Activated CD4-positive, alpha-beta T cell treated with anti-CD3 and anti-CD28 coated beads, Interleukin-2, amount 10 ng/mL, durations not matched to agents 7 days and 5 days (primary cell): ENCODE measurements at regions not wholly inside any gene's neighbourhood (a gene's known extent, or its start where the extent isn't known, plus 50 kb on each side); places are given as distances from the start of the nearest gene placed in this dataset.

ENCODE experiments used
- CTCF ChIA-PET: fragments of 350-600 bp; sonication (Branson Sonifier 250); formaldehyde crosslinking; loops from one replicate; lab custom pipeline; 2021; ENCODE audit warnings: antibody characterized with exemption; lab: Charles Lee
- POLR2A ChIA-PET: fragments of 350-600 bp; sonication (Branson Sonifier 250); formaldehyde crosslinking; loops from one replicate; lab custom pipeline; 2021; ENCODE audit warnings: antibody characterized with exemption; lab: Charles Lee
- DNase-seq: peaks from one replicate; pipeline ENCODE4 v3.0.0-alpha.2; 2020
- H3K27ac Mint-ChIP-seq: one replicate; pipeline ENCODE4 v1.8.0; 2021; ENCODE audit warnings: mild to moderate bottlenecking, moderate library complexity, mixed read lengths
- H3K27me3 Mint-ChIP-seq: one replicate; pipeline ENCODE4 v1.8.0; 2021; ENCODE audit warnings: mixed read lengths
- H3K36me3 Mint-ChIP-seq: one replicate; pipeline ENCODE4 v1.8.0; 2021; ENCODE audit warnings: low read depth, mixed read lengths
- H3K4me1 Mint-ChIP-seq: one replicate; pipeline ENCODE4 v1.8.0; 2021; ENCODE audit warnings: mixed read lengths
- H3K4me3 Mint-ChIP-seq: one replicate; pipeline ENCODE4 v1.8.0; 2021; ENCODE audit warnings: mild to moderate bottlenecking, moderate library complexity, mixed read lengths
- H3K9me3 Mint-ChIP-seq: one replicate; pipeline ENCODE4 v1.8.0; 2021; ENCODE audit warnings: mixed read lengths

- H3K4me1 Mint-ChIP-seq, result no peaks in the 10 kb centered on the region
- H3K36me3 Mint-ChIP-seq, result no peaks in the 10 kb centered on the region
- no peak overlapping the region for H3K4me3 Mint-ChIP-seq
- CTCF ChIA-PET, result no interaction called here
- H3K27ac Mint-ChIP-seq, result no peak overlapping the region
- no peaks in the 10 kb centered on the region for H3K9me3 Mint-ChIP-seq
- peaks cover 7% of the 10 kb centered on the region for H3K27me3 Mint-ChIP-seq
- DNase-seq, result no peak
- POLR2A ChIA-PET, result no interaction called here
Observed at GRCh38 chr9:87292449-87293191, 205.0 kb upstream of the DAPK1 start.

GRCh38 chr9:87294126-87294525, 203.5 kb upstream of the DAPK1 start:
- no peaks in the 10 kb centered on the region for H3K9me3 Mint-ChIP-seq

GRCh38 chr9:87300915-87301314, 196.8 kb upstream of the DAPK1 start:
- ChIA-PET CTCF (no interaction called here), POLR2A (no interaction called here)
- H3K4me3 Mint-ChIP-seq, result no peak overlapping the region
- no peak overlapping the region for H3K27ac Mint-ChIP-seq
- H3K9me3 Mint-ChIP-seq, result no peaks in the 10 kb centered on the region
- H3K36me3 Mint-ChIP-seq, result no peaks in the 10 kb centered on the region
- H3K27me3 Mint-ChIP-seq, result peaks cover 27% of the 10 kb centered on the region
- H3K4me1 Mint-ChIP-seq, result no peaks in the 10 kb centered on the region
- DNase-seq, result no peak

More at GRCh38 chr9:87294126-87294525, 203.5 kb upstream of the DAPK1 start:
- Mint-ChIP-seq H3K27ac (no peak overlapping the region), H3K4me3 (no peak overlapping the region), H3K27me3 (peaks cover 4% of the 10 kb centered on the region), H3K4me1 (no peaks in the 10 kb centered on the region), H3K36me3 (no peaks in the 10 kb centered on the region)
- CTCF ChIA-PET, result no interaction called here
- POLR2A ChIA-PET, result no interaction called here
- DNase-seq, result no peak

DNA sequence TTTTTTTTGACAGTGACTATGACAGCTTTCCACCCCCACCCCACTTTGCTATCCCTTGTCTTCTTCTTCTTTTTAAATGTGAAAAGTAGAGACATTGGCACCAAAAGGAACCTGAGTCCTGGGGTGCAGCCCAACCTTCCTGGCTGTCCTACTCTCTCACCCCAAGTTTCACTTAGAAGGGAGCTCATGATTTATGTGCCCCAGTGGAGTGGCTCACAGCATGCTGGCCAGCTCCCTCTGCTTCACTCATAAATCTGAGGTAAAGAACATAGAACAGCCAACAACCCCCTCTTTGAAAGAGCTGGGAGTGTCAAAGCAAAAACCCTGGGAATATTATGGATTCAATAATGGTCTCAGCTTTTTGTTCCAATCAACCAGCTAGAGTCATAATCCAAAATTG, 196.3 kb upstream of the DAPK1 start:
- ChIA-PET POLR2A (no interaction called here), CTCF (no interaction called here)
- no peaks in the 10 kb centered on the region for H3K9me3 Mint-ChIP-seq
- no peak overlapping the region for H3K27ac Mint-ChIP-seq
- H3K4me3 Mint-ChIP-seq, result no peak overlapping the region
- H3K27me3 Mint-ChIP-seq, result peaks cover 27% of the 10 kb centered on the region
- no peaks in the 10 kb centered on the region for H3K36me3 Mint-ChIP-seq
- DNase-seq, result no peak
- no peaks in the 10 kb centered on the region for H3K4me1 Mint-ChIP-seq

DNA sequence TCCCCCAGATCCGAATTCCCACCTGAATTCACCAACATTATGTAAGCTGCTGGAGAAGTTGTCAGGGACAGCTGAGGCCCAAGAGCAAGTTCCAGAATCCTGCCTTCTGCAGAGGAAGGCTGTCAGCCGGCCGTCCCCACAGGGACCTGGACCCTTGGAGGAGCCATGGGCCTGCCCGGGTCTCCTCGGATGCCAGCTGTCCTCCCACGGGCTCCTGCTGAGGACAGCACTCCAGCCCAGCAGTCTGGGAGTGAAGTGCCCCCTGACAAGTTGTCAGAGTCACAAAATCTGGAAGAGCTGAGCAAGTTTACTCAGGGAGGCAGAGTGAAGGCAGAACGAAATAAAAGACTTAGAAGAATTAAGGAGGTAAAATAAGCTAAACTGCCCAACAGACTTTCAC, 192.5 kb upstream of the DAPK1 start:
- CTCF ChIA-PET, result no interaction called here
- Mint-ChIP-seq H3K4me3 (no peak overlapping the region), H3K4me1 (peaks cover 3% of the 10 kb centered on the region), H3K27me3 (peaks cover 22% of the 10 kb centered on the region), H3K36me3 (no peaks in the 10 kb centered on the region), H3K9me3 (no peaks in the 10 kb centered on the region), H3K27ac (no peak overlapping the region)
- POLR2A ChIA-PET, result no interaction called here
- no peak for DNase-seq

DNA sequence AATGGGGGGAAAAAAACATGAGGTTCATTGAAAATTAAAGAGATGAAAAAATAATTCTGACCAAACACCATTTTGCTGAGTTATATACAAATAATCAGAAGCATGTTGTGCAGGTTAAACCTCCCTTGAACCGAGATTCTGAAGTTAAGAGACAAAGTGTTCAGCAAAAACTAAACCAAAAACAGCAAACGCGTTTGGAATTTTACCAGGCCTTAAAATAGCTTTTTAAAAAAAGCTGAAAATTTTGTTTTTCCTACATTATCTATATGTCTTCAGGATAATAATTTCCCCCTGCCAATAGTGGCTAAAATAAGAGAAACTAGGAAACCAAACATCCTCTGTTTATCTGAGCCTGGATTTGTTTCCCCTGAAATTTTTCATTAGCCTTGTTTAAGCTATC, 191.7 kb upstream of the DAPK1 start:
- peaks cover 7% of the 10 kb centered on the region for H3K4me1 Mint-ChIP-seq
- CTCF ChIA-PET, result no interaction called here
- no peaks in the 10 kb centered on the region for H3K36me3 Mint-ChIP-seq

GRCh38 chr9:87307848-87308247, 189.8 kb upstream of the DAPK1 start:
- Mint-ChIP-seq H3K27me3 (peaks cover 20% of the 10 kb centered on the region), H3K27ac (no peak overlapping the region), H3K36me3 (no peaks in the 10 kb centered on the region), H3K4me3 (no peak overlapping the region), H3K4me1 (peaks cover 12% of the 10 kb centered on the region), H3K9me3 (peaks cover 3% of the 10 kb centered on the region)
- DNase-seq, result no peak
- POLR2A ChIA-PET, result no interaction called here
- CTCF ChIA-PET, result no interaction called here

More for the DNA sequence above, 191.7 kb upstream of the DAPK1 start:
- no peaks in the 10 kb centered on the region for H3K9me3 Mint-ChIP-seq
- H3K27ac Mint-ChIP-seq, result no peak overlapping the region
- DNase-seq, result no peak
- POLR2A ChIA-PET, result no interaction called here
- peaks cover 17% of the 10 kb centered on the region for H3K27me3 Mint-ChIP-seq
- H3K4me3 Mint-ChIP-seq, result no peak overlapping the region

DNA sequence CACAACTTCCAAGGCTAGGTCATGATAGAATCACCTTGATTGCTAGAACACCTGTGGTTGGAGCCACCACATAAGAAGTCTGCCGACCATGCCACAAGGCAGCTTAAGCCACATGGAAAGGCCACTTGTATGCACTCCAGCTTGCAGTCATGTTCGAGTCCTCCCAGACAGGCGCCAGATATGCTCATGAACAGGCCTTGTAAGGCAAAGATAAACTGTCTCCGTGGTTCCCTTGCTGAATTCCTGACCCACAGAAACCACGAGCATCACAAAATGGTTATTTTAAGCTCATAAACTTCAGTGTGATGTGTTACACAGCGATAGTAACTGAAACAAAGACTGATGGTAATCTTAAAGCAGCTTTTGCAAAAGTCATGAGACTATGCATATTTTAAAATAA, 188.4 kb upstream of the DAPK1 start:
- no peak overlapping the region for H3K4me3 Mint-ChIP-seq
- peaks cover 3% of the 10 kb centered on the region for H3K9me3 Mint-ChIP-seq
- H3K27me3 Mint-ChIP-seq, result peaks cover 11% of the 10 kb centered on the region
- POLR2A ChIA-PET, result no interaction called here
- H3K4me1 Mint-ChIP-seq, result peaks cover 12% of the 10 kb centered on the region
- CTCF ChIA-PET, result no interaction called here
- no peaks in the 10 kb centered on the region for H3K36me3 Mint-ChIP-seq
- H3K27ac Mint-ChIP-seq, result no peak overlapping the region
- no peak for DNase-seq

DNA sequence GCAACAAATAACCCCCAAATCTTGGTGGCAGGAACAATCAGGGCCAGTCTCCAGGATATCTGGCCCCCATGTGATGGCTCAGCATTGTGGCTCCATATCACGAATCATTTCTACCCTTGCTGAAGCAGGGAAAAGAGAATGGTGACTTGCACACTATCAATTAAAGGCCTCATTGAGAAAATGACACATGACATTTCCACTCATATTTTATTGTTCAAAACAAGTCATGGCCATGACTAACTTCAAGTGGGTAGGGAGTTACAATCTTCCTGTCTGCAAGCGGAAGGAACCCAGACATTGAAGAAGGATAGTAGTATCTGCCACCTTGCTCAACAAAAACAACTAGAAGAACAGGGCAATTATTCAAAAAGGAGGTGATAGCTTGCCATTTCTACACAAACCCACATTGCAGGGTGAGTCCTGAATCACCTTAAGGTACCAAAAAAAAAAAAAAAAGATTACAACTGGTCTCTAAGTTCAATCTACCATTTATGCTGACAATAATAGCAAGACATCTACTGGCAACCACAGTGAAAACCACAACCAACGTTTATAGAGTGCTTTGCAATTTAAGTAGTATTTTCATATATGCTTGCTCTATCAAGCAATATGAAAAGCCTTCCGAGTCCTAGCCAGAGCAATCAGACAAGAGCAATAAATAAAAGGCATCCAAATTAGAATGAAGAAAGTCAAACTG, 186.7 kb upstream of the DAPK1 start:
- H3K4me1 Mint-ChIP-seq, result peaks cover 12% of the 10 kb centered on the region
- H3K27me3 Mint-ChIP-seq, result peaks cover 3% of the 10 kb centered on the region
- no peak overlapping the region for H3K27ac Mint-ChIP-seq
- H3K4me3 Mint-ChIP-seq, result no peak overlapping the region
- H3K36me3 Mint-ChIP-seq, result no peaks in the 10 kb centered on the region
- ChIA-PET CTCF (no interaction called here), POLR2A (interaction anchor here (0.6 kb wide), 1 partner anchor 363 kb away, joined by 5 read pairs; the partner anchor contains the start of gene GAS1)
- DNase-seq, result no peak
- peaks cover 3% of the 10 kb centered on the region for H3K9me3 Mint-ChIP-seq

- Mint-ChIP-seq H3K27ac (no peak overlapping the region), H3K4me1 (no peaks in the 10 kb centered on the region), H3K27me3 (no peaks in the 10 kb centered on the region), H3K4me3 (no peak overlapping the region), H3K36me3 (no peaks in the 10 kb centered on the region), H3K9me3 (no peaks in the 10 kb centered on the region)
- ChIA-PET POLR2A (no interaction called here), CTCF (interaction anchor here (0.6 kb wide), 1 partner anchor 1429 kb away, joined by 3 read pairs; no protein-coding TSS in a partner anchor)
- no peak for DNase-seq
Observed at GRCh38 chr9:87319656-87320055, 178.0 kb upstream of the DAPK1 start.

DNA sequence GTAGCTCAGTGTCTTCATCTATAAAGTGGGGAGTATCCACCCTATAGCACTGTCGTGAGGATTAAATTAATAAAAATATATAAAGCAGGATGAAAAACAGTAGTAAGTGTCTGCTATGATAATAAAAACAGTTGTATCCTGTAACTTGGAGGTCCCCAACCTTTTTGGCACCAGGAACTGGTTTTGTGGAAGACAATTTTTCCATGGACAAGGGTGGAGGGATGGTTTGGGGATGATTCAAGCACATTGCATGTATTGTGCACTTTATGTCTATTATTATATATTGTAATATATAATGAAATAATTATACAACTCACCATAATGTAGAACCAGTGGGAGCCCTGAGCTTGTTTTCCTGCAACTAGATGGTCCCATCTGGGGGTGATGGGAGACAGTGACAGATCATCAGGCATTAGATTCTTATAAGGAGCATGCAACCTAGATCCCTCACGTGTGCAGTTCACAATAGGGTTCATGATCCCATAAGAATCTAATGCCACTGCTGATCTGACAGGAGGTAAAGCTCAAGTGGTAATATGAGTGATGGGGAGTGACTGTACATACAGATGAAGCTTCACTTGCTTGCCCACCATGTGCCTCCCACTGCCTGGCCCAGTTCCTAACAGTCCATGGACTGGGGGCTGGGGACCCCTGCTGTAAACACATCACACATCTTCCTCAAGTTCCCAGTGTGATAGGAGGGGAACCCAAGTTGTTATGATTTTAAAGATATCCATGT, 177.4 kb upstream of the DAPK1 start:
- Mint-ChIP-seq H3K27me3 (no peaks in the 10 kb centered on the region), H3K4me3 (no peak overlapping the region), H3K36me3 (no peaks in the 10 kb centered on the region), H3K9me3 (no peaks in the 10 kb centered on the region), H3K4me1 (no peaks in the 10 kb centered on the region), H3K27ac (no peak overlapping the region)
- CTCF ChIA-PET, result interaction anchor here (0.6 to 0.7 kb wide), 2 partner anchors 574 to 1430 kb away, joined by 3 read pairs; no protein-coding TSS in a partner anchor
- POLR2A ChIA-PET, result no interaction called here
- DNase-seq, result no peak

- Mint-ChIP-seq H3K9me3 (no peaks in the 10 kb centered on the region), H3K36me3 (no peaks in the 10 kb centered on the region), H3K27ac (no peak overlapping the region), H3K4me1 (no peaks in the 10 kb centered on the region), H3K27me3 (no peaks in the 10 kb centered on the region), H3K4me3 (no peak overlapping the region)
- POLR2A ChIA-PET, result no interaction called here
- no peak for DNase-seq
- CTCF ChIA-PET, result interaction anchor here (0.9 kb wide), 1 partner anchor 889 kb away, joined by 3 read pairs; no protein-coding TSS in a partner anchor
Observed at GRCh38 chr9:87322840-87323635, 174.6 kb upstream of the DAPK1 start.
